Thyroid gland (tissue), 4 donors: ENCODE measurements at regions not wholly inside any gene's neighbourhood (a gene's known extent, or its start where the extent isn't known, plus 50 kb on each side); places are given as distances from the start of the nearest gene placed in this dataset.

Experiments used
- POLR2A ChIP-seq, 2 donors: fragments of 450-650 bp; IDR thresholded peaks; one replicate each; pipeline ENCODE4 v1.6.1; 2017; ENCODE audit warnings: antibody characterized with exemption in 2 of 2, mild to moderate bottlenecking in 2 of 2, moderate library complexity in 1 of 2
- TF ChIP-seq, protein P1 (sequence below), 6 experiments: fragments of 200-600 bp in 3 of 6; fragments of 450-650 bp in 3 of 6; sonication (generic) in 3 of 6; IDR thresholded peaks; one replicate each; pipeline ENCODE4 v1.5.1; 2016 to 2019; ENCODE audit warnings: antibody characterized with exemption in 6 of 6, mild to moderate bottlenecking in 2 of 6, inconsistent platforms in 1 of 6, moderate library complexity in 1 of 6

DNA sequence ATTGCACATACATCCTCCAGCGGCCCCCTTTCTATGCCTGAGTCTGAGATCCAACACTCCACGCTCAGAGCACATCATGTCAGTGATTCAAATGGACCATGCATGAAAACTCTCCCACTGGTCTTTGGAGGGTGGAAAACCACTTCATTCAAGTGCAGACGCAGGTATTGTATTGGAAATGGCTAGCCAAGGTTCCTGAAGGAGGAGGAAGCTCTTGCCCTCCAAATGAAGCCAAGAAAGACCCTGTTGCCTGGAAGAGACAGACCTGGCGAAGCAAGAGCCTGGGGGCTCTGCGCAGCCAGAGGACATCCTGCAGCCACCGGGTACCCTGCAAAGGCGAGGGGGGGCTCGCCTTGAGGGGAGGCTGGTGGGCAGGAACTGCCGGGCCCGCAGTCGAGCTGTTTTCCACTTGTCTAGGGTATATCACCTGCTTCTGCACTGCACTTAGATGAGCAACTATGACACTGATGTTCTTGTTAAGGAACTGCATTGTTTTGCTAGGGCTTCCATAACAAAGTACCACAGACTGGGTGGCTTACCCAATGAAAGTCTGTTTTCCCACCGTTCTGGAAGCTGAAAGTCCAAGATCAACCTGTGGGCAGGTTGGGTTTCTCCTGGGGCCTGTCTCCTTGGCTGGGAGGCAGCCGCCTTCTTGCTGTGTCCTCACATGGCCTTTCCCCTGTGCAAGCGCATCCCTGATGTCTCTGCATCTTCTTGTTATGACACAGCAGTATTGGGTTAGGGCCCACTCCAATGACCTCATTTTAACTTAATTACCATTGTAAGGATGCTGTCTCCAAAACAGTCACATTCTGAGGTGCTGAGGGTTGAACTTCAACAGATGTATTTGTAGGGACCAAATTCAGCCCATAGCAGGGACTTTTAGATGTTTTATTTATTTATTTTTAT is 233.4 kb downstream of the ARHGAP12 start:
- TF ChIP-seq POLR2A (IDR thresholded peaks at IDR 0.05): no peak
- TF ChIP-seq, protein P1, sequence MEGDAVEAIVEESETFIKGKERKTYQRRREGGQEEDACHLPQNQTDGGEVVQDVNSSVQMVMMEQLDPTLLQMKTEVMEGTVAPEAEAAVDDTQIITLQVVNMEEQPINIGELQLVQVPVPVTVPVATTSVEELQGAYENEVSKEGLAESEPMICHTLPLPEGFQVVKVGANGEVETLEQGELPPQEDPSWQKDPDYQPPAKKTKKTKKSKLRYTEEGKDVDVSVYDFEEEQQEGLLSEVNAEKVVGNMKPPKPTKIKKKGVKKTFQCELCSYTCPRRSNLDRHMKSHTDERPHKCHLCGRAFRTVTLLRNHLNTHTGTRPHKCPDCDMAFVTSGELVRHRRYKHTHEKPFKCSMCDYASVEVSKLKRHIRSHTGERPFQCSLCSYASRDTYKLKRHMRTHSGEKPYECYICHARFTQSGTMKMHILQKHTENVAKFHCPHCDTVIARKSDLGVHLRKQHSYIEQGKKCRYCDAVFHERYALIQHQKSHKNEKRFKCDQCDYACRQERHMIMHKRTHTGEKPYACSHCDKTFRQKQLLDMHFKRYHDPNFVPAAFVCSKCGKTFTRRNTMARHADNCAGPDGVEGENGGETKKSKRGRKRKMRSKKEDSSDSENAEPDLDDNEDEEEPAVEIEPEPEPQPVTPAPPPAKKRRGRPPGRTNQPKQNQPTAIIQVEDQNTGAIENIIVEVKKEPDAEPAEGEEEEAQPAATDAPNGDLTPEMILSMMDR (IDR thresholded peaks at IDR 0.05): no peak
